ENCODE measurements at regions not wholly inside any gene's neighbourhood (a gene's known extent, or its start where the extent isn't known, plus 50 kb on each side); places are given as distances from the start of the nearest gene placed in this dataset.

DNA sequence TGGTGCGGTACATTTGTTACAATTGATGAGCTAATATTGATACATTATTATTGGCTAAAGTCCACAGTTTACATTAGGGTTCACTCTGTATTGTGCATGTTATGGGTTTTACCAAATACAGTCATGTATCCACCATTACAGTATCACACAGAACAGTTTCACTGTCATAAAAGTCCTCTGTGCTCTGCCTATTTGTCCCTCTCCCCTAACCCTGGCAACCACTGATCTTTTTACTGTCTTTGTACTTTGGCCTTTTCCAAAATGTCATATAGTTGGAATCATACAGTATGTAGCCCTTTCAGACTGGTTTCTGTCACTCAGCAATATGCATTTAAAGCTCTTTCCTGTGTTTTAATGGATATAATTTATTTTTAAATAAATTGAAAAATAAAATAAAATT is 83.1 kb upstream of the SLC4A7 start:
- H2AK5ac ChIP-seq (ENCODE audit: insufficient read length, low read length) = no peak overlapping the region
- no peak overlapping the region for H3T11ph ChIP-seq (ENCODE audit: low read length)
- no peak overlapping the region for H3K4ac ChIP-seq (ENCODE audit: low read depth, low read length)
- H3K79me2 ChIP-seq (ENCODE audit: insufficient read depth, low read length) = no peaks in the 10 kb centered on the region
- TF ChIP-seq, protein P1, sequence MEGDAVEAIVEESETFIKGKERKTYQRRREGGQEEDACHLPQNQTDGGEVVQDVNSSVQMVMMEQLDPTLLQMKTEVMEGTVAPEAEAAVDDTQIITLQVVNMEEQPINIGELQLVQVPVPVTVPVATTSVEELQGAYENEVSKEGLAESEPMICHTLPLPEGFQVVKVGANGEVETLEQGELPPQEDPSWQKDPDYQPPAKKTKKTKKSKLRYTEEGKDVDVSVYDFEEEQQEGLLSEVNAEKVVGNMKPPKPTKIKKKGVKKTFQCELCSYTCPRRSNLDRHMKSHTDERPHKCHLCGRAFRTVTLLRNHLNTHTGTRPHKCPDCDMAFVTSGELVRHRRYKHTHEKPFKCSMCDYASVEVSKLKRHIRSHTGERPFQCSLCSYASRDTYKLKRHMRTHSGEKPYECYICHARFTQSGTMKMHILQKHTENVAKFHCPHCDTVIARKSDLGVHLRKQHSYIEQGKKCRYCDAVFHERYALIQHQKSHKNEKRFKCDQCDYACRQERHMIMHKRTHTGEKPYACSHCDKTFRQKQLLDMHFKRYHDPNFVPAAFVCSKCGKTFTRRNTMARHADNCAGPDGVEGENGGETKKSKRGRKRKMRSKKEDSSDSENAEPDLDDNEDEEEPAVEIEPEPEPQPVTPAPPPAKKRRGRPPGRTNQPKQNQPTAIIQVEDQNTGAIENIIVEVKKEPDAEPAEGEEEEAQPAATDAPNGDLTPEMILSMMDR (conservative IDR thresholded peaks at IDR 0.05) = no peak
- H2BK20ac ChIP-seq (ENCODE audit: low read depth, low read length, poor library complexity, severe bottlenecking) = no peak overlapping the region
- no peaks in the 10 kb centered on the region for H3K23me2 ChIP-seq (ENCODE audit: insufficient read length, low read depth, low read length, poor library complexity, severe bottlenecking)
- no peak overlapping the region for H3K4me3 Mint-ChIP-seq
- no peak overlapping the region for H2BK12ac ChIP-seq (ENCODE audit: insufficient read length, low read depth, low read length)
- no peak overlapping the region for H4K8ac ChIP-seq (replicated peaks; ENCODE audit: insufficient read length, low read depth, low read length)
- H3K36me3 Mint-ChIP-seq (ENCODE audit: insufficient read depth in 1 of 3, low read depth in 3 of 3) = no peaks in the 10 kb centered on the region; a peak in 1 of 7 replicates
- no peaks in the 10 kb centered on the region for H4K20me1 ChIP-seq (ENCODE audit: control insufficient read depth, insufficient read depth, insufficient read length)
- H3K79me1 ChIP-seq (ENCODE audit: insufficient read depth, low read depth, low read length, poor library complexity, severe bottlenecking) = no peaks in the 10 kb centered on the region
- no peak overlapping the region for H3K27ac Mint-ChIP-seq
- H3K4me1 ChIP-seq (ENCODE audit: insufficient read depth, low read length) = peaks cover 3% of the 10 kb centered on the region
- H3K56ac ChIP-seq (ENCODE audit: insufficient read length, low read depth, low read length) = no peak overlapping the region
- no peaks in the 10 kb centered on the region for H3K27me3 ChIP-seq (ENCODE audit: insufficient read depth, low read length)
- no peak overlapping the region for H2BK120ac ChIP-seq (ENCODE audit: low read depth, low read length, poor library complexity, severe bottlenecking)
- H2BK15ac ChIP-seq (ENCODE audit: low read depth, low read length) = no peak overlapping the region
- no peak overlapping the region for H3K9ac ChIP-seq (ENCODE audit: extremely low read depth, insufficient read length, low read length)
- H4K5ac ChIP-seq (ENCODE audit: insufficient read length, low read depth, low read length) = no peak overlapping the region
- no peak overlapping the region for H3K23ac ChIP-seq (ENCODE audit: insufficient read length, low read depth, low read length)
- H4K91ac ChIP-seq (ENCODE audit: insufficient read length, low read depth, low read length) = no peak overlapping the region
- no peak overlapping the region for H3K14ac ChIP-seq (ENCODE audit: insufficient read depth, low read length)
- H3K4me2 ChIP-seq (ENCODE audit: insufficient read depth, insufficient read length, low read length) = no peak overlapping the region
- H3K27ac ChIP-seq (ENCODE audit: insufficient read length, low read depth, low read length) = no peak overlapping the region
- no peak overlapping the region for H2BK5ac ChIP-seq (ENCODE audit: insufficient read length, low read length)
- H3K9me3 ChIP-seq (ENCODE audit: control insufficient read depth, low read depth, low read length) = no peaks in the 10 kb centered on the region
- no peaks in the 10 kb centered on the region for H3K27me3 Mint-ChIP-seq (ENCODE audit: low read depth)
- DNase-seq = no peak
- no CpG with 5 or more reads among the region's 1 CpG for WGBS (ENCODE audit: extremely low coverage, insufficient read length, low lambda C conversion rate)
- H3K4me1 Mint-ChIP-seq = peaks cover 24 to 27% of the 10 kb centered on the region in 2 experiments
- H3K18ac ChIP-seq (ENCODE audit: insufficient read length, low read depth, low read length) = no peak overlapping the region
- no peaks in the 10 kb centered on the region; a peak in 1 of 5 replicates for H3K9me3 Mint-ChIP-seq
- no peak overlapping the region for H2AFZ ChIP-seq (ENCODE audit: low read length)
